ENCODE measurements at regions not wholly inside any gene's neighbourhood (a gene's known extent, or its start where the extent isn't known, plus 50 kb on each side); places are given as distances from the start of the nearest gene placed in this dataset.
"Not testable (repeated sequence)": the region's sequence is repeated elsewhere in the genome, so short reads cannot be mapped to it uniquely, and the experiment has no call there.

DNA sequence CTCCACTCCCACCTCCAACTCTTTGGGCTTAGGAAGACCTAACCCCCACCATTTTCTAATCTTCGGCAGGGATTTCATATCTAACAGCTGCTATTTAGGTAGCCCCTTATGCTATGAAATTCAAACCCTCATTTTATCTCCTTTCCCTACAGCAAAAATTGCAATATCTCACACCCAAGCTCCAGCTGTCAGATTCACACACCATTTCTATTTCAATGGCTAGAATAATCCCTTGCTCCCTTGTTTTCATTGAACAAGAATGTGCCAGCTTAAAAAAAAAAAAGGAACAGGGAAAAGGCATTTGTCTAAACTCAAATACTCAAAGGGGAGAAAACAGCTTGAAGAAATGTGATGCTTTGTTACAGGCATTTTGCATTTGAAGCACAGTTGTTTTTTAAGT is 850.6 kb upstream of the ACVR2A start:
- DNase-seq, result no peak

DNA sequence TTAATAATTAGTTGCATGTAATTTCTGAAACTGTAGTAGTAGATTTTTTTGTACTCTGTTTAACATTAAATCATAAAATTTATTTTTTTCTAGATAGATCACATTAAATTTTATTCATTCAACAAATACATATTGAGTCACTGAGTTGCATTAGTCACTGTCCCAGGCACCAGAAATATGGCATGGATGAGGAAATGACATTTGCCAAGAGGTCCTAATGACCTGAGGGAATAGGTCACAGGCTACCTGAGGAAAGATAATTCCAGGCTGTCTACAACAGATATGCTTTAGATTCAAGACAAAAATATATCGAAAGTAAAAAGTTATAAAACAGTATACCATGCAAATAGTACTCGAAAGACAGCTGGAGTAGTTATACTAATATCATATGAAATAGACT is 852.4 kb upstream of the ACVR2A start:
- no peak for DNase-seq

DNA sequence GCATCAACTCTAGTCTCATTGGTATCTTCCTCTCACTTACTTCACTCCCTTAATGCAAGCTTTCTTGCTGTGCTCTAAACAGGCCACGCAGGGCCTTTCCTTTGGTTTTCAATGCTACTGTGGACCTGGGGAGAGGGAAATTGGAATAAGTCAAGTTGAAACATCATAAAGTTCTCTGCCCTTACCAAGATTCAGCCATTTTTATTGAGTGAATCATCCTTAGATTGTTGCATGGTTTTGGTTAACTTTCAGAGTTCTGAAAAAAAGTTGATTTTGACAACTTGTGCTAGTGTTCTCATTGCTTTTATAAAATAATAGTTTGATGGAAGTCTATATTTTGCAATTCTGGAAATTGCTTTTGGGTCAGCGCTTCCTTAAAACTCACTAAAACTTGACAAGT is 852.8 kb upstream of the ACVR2A start:
- DNase-seq, result peak; percentile 41

DNA sequence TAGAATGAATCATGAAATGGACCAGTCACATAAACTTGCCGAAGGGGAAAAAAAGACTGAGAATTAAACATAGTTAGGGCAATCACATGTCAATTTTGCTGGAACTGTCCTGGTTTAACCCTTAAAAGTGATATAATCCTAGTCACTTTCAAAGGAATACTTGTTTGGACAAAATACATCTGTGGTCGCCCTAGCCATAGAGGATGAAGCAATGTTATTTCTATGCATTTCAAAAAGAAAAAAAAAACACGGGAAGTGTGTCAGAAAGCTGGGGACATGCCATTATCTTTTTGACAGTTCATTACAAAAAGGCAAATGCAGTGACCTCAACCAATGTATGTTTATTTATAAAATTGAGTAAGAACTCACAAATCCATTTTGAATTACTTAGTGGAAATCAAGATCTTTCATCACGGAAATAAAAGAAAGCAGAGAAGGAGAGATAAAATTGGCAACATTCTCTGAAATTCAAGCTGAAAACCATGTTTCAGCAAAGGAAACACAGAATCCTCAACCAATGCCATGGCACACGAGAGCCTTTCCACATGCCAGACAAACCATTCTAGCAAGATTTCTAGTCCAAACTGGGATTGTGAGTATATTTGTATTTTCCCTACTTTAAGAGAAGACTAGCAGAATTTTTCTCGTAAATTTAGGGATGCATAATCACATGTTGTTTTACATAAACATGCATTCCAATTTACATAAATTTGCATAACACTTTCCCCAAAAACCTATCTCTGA is 854.3 kb upstream of the ACVR2A start:
- peak; percentile 52 for DNase-seq

DNA sequence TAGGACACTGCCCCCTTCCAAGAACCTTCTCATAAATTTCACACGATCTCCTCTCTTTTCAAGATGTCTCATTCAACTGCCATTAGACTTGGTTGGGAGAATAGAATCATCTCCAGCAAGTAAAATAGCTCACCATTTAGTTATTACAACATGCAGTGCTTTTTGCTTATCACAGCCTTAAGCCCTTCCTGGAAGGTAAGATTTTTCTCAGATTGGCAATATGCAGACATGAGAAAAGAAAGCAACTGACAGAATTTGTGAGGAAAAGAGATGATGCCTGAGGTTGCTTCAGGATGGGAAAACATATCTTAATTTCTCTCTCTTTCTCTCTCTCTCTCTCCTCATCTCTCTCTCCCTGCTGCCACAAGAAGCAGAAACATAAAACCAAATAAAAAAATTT is 855.1 kb upstream of the ACVR2A start:
- DNase-seq, result no peak

- DNase-seq, result no peak
These were observed 856.8 kb upstream of the ACVR2A start for GRCh38 chr2:146987996-146988395.

DNA sequence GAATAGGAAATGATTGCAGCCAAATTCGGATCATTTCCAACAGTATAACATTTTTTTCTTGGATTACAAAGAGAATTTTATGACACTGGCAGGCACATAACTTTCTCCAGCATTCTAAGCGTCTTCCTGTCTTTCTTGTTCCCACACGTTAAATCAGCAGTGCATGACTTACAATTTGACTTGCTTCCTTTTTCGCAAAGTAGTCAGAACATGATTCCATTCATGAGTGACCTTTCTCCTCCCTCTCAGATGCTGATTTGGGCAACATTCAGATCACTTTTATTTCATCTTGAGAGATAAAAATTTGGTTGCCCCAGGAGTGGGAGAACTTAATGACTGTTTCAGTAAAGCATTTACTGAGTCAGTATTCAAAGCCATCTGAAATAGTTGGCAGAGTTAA is 858.7 kb upstream of the ACVR2A start:
- DNase-seq, result peak; percentile 49

DNA sequence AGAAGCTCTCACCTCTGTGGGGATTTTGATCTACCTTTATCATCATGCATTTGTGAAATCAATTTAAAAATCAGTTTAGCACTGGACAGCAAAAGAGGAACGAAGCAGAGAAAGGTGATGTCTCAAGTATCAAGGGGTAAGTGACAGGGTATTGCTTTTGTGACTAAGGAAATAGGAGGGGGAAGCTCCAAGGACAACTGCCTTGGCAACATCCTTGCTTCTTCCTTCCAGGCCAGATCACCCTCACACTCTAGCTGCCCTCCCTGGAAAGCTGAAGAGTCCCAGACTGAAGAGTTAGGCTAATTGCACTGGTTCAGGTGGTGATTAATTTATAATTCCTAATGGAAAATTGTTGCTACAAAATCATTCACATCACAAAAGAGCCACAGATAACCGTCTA is 859.1 kb upstream of the ACVR2A start:
- DNase-seq, result no peak

- no peak for DNase-seq
These were observed 860.8 kb upstream of the ACVR2A start for GRCh38 chr2:146984014-146984413.

DNA sequence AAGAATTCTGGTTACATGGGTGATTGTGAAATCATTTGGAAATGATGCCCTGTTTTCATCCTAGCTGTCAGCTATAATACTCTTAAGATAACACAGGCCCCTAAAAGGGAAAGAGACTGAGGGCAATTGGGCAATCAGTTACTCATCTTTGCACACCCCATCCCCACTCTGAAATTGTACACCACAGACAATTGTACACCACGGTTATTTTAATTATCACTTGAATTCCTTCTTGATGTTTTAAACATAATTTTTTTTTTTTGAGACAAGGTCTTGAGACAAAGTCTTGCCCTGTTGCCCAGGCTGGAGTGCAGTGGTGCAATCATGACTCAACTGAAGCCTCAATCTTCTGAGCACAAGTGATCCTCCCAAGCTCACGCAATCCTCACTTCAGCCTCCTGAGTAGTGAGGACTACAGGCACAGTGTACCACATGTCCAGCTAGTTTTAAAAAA is 862.4 kb upstream of the ACVR2A start:
- DNase-seq, result peak; percentile 90

DNA sequence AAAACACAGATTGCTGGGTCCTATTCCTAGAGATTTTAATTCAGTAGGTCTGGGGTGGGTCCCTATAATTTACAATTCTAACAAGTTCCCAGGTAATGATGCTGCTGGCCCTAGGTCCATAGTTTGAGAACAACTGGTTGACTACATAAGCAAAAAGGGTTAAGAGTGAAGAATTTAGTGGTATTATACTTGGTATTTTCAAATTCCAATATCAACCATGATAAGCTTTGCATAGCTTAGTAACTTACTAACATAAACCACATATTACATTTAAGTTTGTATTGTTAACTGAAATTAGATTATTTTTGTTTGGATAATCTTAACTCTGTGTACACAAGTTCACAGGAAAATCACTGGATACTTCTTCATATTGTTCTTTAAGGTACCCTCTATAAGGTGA is 862.9 kb upstream of the ACVR2A start:
- peak; percentile 55 for DNase-seq

DNA sequence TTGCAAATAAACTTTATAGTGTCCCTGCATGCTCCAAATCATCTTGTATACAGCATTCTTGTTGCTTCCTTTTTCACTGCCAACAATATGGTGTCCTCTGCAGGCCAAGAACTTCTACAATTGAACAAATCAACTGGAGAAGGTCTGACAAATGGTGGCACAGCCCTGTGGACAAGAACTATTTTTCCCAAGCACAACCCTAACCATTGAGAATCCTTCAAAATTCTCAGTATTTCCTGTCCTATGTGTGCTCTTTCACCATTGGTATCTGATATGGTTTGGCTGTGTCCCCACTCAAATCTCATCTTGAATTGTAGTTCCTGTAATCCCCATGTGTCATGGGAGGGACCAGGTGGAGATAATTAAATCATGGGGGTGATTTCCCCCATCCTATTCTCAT is 865.1 kb upstream of the ACVR2A start:
- DNase-seq, result no peak

DNA sequence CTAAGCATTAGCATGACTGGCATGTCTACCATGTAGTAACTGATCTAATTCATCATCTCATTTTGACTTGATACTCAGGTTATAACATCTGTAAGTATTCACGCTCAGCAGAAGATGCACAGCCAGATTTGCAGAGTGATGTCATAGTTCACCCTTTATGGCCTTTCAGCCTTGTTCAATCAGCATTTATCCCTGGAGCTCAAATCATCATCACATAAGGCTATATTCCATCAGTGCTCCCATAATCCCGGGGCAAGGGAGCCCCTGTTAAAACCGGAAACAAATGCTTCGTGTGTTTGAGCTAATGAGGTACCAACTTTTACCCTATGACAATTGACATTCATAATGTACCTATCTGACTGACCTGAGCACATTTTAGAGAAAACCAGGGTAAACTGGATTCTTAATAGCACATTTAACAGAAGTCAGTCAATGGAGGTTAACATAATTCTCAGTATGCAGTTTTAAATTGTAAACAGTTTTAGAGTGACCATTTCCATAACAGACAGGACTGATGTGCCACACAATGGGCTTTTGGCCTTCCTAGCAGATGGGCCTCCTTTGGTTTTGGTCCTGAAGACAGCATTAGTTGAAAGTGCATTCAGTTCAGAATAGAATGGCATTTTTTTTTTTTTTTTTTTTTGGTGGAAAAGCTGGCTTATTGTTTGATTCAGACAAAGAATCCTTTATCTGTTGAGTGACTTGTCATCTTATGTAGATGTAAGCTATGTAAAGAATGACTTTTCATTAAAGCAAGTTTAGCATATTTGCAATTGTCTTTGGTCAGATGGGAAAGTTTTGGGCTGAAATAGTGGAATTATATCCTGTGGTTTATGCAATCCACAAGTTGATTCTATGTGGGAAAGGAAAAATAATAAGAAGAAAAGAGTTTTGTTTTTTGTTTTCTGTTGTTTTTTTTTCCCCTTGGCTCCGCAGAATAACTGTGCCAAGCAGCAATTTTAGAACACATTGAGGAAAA is 866.0 kb upstream of the ACVR2A start:
- DNase-seq, result peak; percentile 39

DNA sequence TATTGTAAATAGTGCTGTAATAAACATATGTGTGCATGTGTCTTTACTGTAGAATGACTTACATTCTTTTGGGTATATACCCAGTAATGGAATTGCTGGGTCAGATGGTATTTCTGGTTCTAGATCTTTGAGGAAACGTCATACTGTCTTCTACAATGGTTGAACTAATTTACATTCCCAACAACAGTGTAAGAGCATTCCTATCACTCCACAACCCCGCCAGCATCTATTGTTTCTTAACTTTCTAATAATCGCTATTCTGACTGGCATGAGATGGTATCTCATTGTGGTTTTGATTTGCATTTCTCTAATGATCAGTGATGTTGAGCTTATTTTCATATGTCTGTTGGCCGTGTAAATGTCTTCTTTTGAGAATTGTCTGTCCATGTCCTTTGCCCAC is 873.8 kb upstream of the ACVR2A start:
- not testable (repeated sequence) for DNase-seq

DNA sequence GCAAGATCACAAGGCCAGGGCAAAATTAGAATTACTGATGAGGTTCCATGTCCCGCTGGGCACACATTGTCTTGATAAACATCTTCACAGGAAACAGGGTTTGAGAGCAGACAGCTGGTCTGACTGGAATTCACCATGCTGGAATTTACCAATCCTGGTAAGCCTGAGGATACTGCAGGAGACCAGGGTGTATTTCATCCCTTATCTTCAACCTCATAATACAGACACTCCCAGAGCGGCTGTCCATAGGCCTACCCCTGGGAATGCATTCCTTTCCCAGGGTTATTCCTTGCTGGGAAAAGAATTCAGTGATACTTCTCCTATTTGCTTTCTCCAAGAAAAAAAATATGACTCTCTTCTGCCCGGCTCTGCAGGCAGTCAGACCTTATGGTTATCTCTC is 875.1 kb upstream of the ACVR2A start:
- not testable (repeated sequence) for DNase-seq

GRCh38 chr2:146964494-146964893 is 880.3 kb upstream of the ACVR2A start:
- DNase-seq, result no peak

GRCh38 chr2:146954544-146954943 is 890.3 kb upstream of the ACVR2A start:
- DNase-seq, result no peak

GRCh38 chr2:146952696-146953095 is 892.1 kb upstream of the ACVR2A start:
- DNase-seq, result no peak

- DNase-seq, result no peak
These were observed 893.9 kb upstream of the ACVR2A start for GRCh38 chr2:146950911-146951310.

DNA sequence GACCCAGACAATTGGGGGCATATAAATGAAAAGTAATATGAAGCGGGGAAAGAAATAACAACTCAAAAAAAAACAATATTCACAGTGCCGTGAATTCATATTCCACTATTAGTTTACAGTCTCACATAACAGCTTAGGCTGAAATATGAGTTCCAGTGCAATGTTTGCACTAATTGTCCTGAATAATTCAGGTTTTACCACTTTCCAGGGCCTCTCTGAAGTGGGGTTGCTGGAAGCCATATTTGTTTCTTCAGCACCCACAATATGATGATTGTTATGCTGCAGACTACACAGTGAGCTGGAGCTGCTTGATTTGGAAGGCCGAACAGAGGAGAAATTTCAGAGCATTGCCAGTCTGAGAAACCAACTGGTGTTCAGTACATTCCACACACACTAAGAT is 894.5 kb upstream of the ACVR2A start:
- DNase-seq, result no peak

GRCh38 chr2:146949400-146949799 is 895.4 kb upstream of the ACVR2A start:
- DNase-seq, result no peak

GRCh38 chr2:146944601-146945000 is 900.2 kb upstream of the ACVR2A start:
- DNase-seq, result no peak

- peak; percentile 80 for DNase-seq
These were observed 904.7 kb upstream of the ACVR2A start for GRCh38 chr2:146939991-146940685.
